HCT116 (cell line): ENCODE measurements at regions not wholly inside any gene's neighbourhood (a gene's known extent, or its start where the extent isn't known, plus 50 kb on each side); places are given as distances from the start of the nearest gene placed in this dataset.

Experiments
- CEBPB ChIP-seq: IDR thresholded peaks from 2 replicates; pipeline ENCODE4 v1.6.1; 2012; ENCODE audit warnings: low read depth
- EZH2phosphoT487 ChIP-seq: fragments of 200-600 bp; IDR thresholded peaks from 2 replicates; pipeline ENCODE4 v1.6.1; 2018; ENCODE audit warnings: antibody characterized with exemption, borderline replicate concordance
- JUND ChIP-seq: IDR thresholded peaks from 2 replicates; pipeline ENCODE4 v1.6.1; 2012
- POLR2A ChIP-seq: IDR thresholded peaks from 2 replicates; pipeline ENCODE4 v1.7.0; 2011; ENCODE audit warnings: borderline replicate concordance; ENCODE audit not compliant: insufficient read depth, insufficient read length; ENCODE audit errors: extremely low read depth
- TF ChIP-seq, protein P1 (sequence below), 3 experiments: fragments of 200-600 bp in 1 of 3; sonication (generic) in 1 of 3; IDR thresholded peaks in 2 of 3; conservative IDR thresholded peaks in 1 of 3; 2 replicates each; pipeline ENCODE4 v1.5.1; 2012 to 2017; ENCODE audit warnings: low read depth in 2 of 3, low read length in 2 of 3, antibody characterized with exemption in 1 of 3, borderline replicate concordance in 1 of 3, control low read depth in 1 of 3, mild to moderate bottlenecking in 1 of 3, mixed read lengths in 1 of 3, mixed run types in 1 of 3, moderate library complexity in 1 of 3; ENCODE audit not compliant: insufficient read depth in 1 of 3

DNA sequence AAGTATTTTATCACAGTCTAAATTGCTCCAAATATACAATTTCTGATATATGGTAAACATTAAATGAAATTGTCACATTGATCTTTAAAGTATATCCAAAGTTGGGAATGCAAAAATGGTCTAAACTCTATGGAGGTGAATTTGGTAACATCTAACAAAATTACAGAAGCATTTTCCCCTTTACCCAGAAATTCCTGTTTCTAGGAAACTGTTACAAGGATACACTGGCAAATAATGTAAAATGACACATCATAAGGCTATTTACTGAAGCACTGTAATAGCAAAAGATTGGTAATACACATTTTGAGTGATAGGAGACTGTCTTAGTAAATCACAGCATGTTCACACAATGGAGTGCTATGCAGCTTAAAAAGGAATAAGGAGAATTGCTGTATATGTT, 50.0 kb upstream of the SLCO2A1 start:
- TF ChIP-seq, protein P1, sequence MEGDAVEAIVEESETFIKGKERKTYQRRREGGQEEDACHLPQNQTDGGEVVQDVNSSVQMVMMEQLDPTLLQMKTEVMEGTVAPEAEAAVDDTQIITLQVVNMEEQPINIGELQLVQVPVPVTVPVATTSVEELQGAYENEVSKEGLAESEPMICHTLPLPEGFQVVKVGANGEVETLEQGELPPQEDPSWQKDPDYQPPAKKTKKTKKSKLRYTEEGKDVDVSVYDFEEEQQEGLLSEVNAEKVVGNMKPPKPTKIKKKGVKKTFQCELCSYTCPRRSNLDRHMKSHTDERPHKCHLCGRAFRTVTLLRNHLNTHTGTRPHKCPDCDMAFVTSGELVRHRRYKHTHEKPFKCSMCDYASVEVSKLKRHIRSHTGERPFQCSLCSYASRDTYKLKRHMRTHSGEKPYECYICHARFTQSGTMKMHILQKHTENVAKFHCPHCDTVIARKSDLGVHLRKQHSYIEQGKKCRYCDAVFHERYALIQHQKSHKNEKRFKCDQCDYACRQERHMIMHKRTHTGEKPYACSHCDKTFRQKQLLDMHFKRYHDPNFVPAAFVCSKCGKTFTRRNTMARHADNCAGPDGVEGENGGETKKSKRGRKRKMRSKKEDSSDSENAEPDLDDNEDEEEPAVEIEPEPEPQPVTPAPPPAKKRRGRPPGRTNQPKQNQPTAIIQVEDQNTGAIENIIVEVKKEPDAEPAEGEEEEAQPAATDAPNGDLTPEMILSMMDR (IDR thresholded peaks at IDR 0.05 in 2 of 3, conservative IDR thresholded peaks at IDR 0.05 in 1 of 3; ENCODE audit: borderline replicate concordance in 1 of 3, insufficient read depth in 1 of 3, low read depth in 2 of 3, low read length in 2 of 3) = no peak
- no peak for TF ChIP-seq EZH2phosphoT487
- no peak for TF ChIP-seq JUND
- TF ChIP-seq CEBPB = no peak
- TF ChIP-seq POLR2A = no peak
